Endothelial cell (in vitro differentiated cells): ENCODE measurements at regions not wholly inside any gene's neighbourhood (a gene's known extent, or its start where the extent isn't known, plus 50 kb on each side); places are given as distances from the start of the nearest gene placed in this dataset.

ENCODE experiments used
- DNase-seq: peaks from one replicate; pipeline ENCODE4 v3.0.0; 2021; ENCODE audit warnings: low spot score
- H3K27ac Mint-ChIP-seq: one replicate; pipeline ENCODE4 v1.8.0; 2021; ENCODE audit warnings: mixed read lengths, inconsistent platforms; ENCODE audit not compliant: unreplicated experiment
- H3K27me3 Mint-ChIP-seq: one replicate; pipeline ENCODE4 v1.8.0; 2021; ENCODE audit warnings: mild to moderate bottlenecking, moderate library complexity, mixed read lengths, inconsistent platforms; ENCODE audit not compliant: unreplicated experiment
- H3K36me3 Mint-ChIP-seq: one replicate; pipeline ENCODE4 v1.8.0; 2021; ENCODE audit warnings: mild to moderate bottlenecking, low read depth, mixed read lengths, inconsistent platforms; ENCODE audit not compliant: unreplicated experiment
- H3K4me1 Mint-ChIP-seq: one replicate; pipeline ENCODE4 v1.8.0; 2021; ENCODE audit warnings: mild to moderate bottlenecking, mixed read lengths, inconsistent platforms; ENCODE audit not compliant: unreplicated experiment
- H3K4me3 Mint-ChIP-seq: one replicate; pipeline ENCODE4 v1.8.0; 2021; ENCODE audit warnings: mild to moderate bottlenecking, mixed read lengths, inconsistent platforms; ENCODE audit not compliant: unreplicated experiment
- H3K9me3 Mint-ChIP-seq: one replicate; pipeline ENCODE4 v1.8.0; 2021; ENCODE audit warnings: mixed read lengths, inconsistent platforms; ENCODE audit not compliant: unreplicated experiment
- CTCF ChIP-seq: fragments of 200-600 bp; sonication (generic); IDR thresholded peaks from one replicate; pipeline ENCODE4 v1.5.0; 2021; ENCODE audit warnings: antibody characterized with exemption; ENCODE audit not compliant: unreplicated experiment

- no peak for DNase-seq
- H3K4me1 Mint-ChIP-seq, result peaks cover 11% of the 10 kb centered on the region
- no peak for TF ChIP-seq CTCF
- peaks cover 3% of the 10 kb centered on the region for H3K36me3 Mint-ChIP-seq
- no peaks in the 10 kb centered on the region for H3K9me3 Mint-ChIP-seq
- H3K27ac Mint-ChIP-seq, result no peak overlapping the region
- no peak overlapping the region for H3K4me3 Mint-ChIP-seq
- H3K27me3 Mint-ChIP-seq, result peaks cover 8% of the 10 kb centered on the region
These were observed 336.7 kb upstream of the CNTNAP5 start for GRCh38 chr2:123688231-123688940.

- H3K4me3 Mint-ChIP-seq, result no peak overlapping the region
- no peaks in the 10 kb centered on the region for H3K9me3 Mint-ChIP-seq
- H3K4me1 Mint-ChIP-seq, result peaks cover 27% of the 10 kb centered on the region
- no peak for DNase-seq
- H3K27me3 Mint-ChIP-seq, result peaks cover 2% of the 10 kb centered on the region
- no peak overlapping the region for H3K27ac Mint-ChIP-seq
- H3K36me3 Mint-ChIP-seq, result no peaks in the 10 kb centered on the region
- TF ChIP-seq CTCF, result no peak
These were observed 333.0 kb upstream of the CNTNAP5 start for GRCh38 chr2:123692121-123692520.

GRCh38 chr2:123693836-123694235 is 331.3 kb upstream of the CNTNAP5 start:
- no peak for DNase-seq
- Mint-ChIP-seq H3K36me3 (no peaks in the 10 kb centered on the region), H3K9me3 (no peaks in the 10 kb centered on the region), H3K4me1 (peaks cover 30% of the 10 kb centered on the region), H3K4me3 (no peak overlapping the region), H3K27ac (no peak overlapping the region), H3K27me3 (no peaks in the 10 kb centered on the region)
- no peak for TF ChIP-seq CTCF

GRCh38 chr2:123695426-123695825 is 329.7 kb upstream of the CNTNAP5 start:
- Mint-ChIP-seq H3K4me1 (peaks cover 30% of the 10 kb centered on the region), H3K9me3 (no peaks in the 10 kb centered on the region), H3K36me3 (no peaks in the 10 kb centered on the region), H3K4me3 (no peak overlapping the region), H3K27ac (no peak overlapping the region), H3K27me3 (no peaks in the 10 kb centered on the region)
- no peak for DNase-seq
- TF ChIP-seq CTCF, result no peak

GRCh38 chr2:123696021-123696420 is 329.1 kb upstream of the CNTNAP5 start:
- DNase-seq, result no peak
- Mint-ChIP-seq H3K9me3 (no peaks in the 10 kb centered on the region), H3K27ac (no peak overlapping the region), H3K4me3 (no peak overlapping the region), H3K36me3 (no peaks in the 10 kb centered on the region), H3K27me3 (no peaks in the 10 kb centered on the region), H3K4me1 (peaks cover 30% of the 10 kb centered on the region)
- TF ChIP-seq CTCF, result no peak
